BE2C (cell line): ENCODE measurements at regions not wholly inside any gene's neighbourhood (a gene's known extent, or its start where the extent isn't known, plus 50 kb on each side); places are given as distances from the start of the nearest gene placed in this dataset.

Experiments used
- DNase-seq: peaks from one replicate; pipeline ENCODE4 v3.0.0-alpha.2; 2020
- H3K27me3 ChIP-seq: fragments of 250-450 bp; sonication (Bioruptor Pico); 2 replicates; pipeline ENCODE4 v1.5.1; 2020; ENCODE audit warnings: mild to moderate bottlenecking
- H3K36me3 ChIP-seq: fragments of 250-450 bp; sonication (Bioruptor Pico); 2 replicates; pipeline ENCODE4 v1.5.1; 2020; ENCODE audit warnings: mild to moderate bottlenecking
- H3K4me1 ChIP-seq: fragments of 250-450 bp; sonication (Bioruptor Pico); 2 replicates; pipeline ENCODE4 v1.5.1; 2020
- H3K4me3 ChIP-seq: 2 replicates; pipeline ENCODE4 v1.5.1; 2011; ENCODE audit warnings: low read depth, low read length
- H3K9me3 ChIP-seq: fragments of 250-450 bp; sonication (Bioruptor Pico); 2 replicates; pipeline ENCODE4 v1.5.1; 2020
- CTCF ChIP-seq: IDR thresholded peaks from 2 replicates; pipeline ENCODE4 v1.5.1; 2012; ENCODE audit warnings: mild to moderate bottlenecking, low read depth, low read length

- Histone ChIP-seq H3K4me3 (no peak overlapping the region), H3K36me3 (no peaks in the 10 kb centered on the region)
- TF ChIP-seq CTCF = no peak
Measured at GRCh38 chr6:159586684-159587083, 106.4 kb downstream of the SOD2 start.

GRCh38 chr6:159582736-159583135 is 110.3 kb downstream of the SOD2 start:
- Histone ChIP-seq H3K4me3 (no peak overlapping the region), H3K4me1 (no peaks in the 10 kb centered on the region), H3K27me3 (peaks cover 2% of the 10 kb centered on the region; the same call in 1 of the 2 replicates), H3K36me3 (no peaks in the 10 kb centered on the region), H3K9me3 (no peaks in the 10 kb centered on the region)
- DNase-seq = no peak
- TF ChIP-seq CTCF = no peak

More at GRCh38 chr6:159586684-159587083, 106.4 kb downstream of the SOD2 start:
- DNase-seq = no peak
- no peaks in the 10 kb centered on the region for H3K27me3 ChIP-seq
- no peaks in the 10 kb centered on the region for H3K9me3 ChIP-seq
- no peaks in the 10 kb centered on the region for H3K4me1 ChIP-seq

GRCh38 chr6:159578629-159579028 is 114.4 kb downstream of the SOD2 start:
- peaks cover 2% of the 10 kb centered on the region; the same call in 1 of the 2 replicates for H3K27me3 ChIP-seq

GRCh38 chr6:159577564-159577963 is 115.5 kb downstream of the SOD2 start:
- H3K36me3 ChIP-seq = no peaks in the 10 kb centered on the region
- no peak overlapping the region for H3K4me3 ChIP-seq
- no peak for DNase-seq
- no peak for TF ChIP-seq CTCF
- no peaks in the 10 kb centered on the region for H3K4me1 ChIP-seq
- no peaks in the 10 kb centered on the region for H3K9me3 ChIP-seq
- peaks cover 2% of the 10 kb centered on the region; the same call in 1 of the 2 replicates for H3K27me3 ChIP-seq

More at GRCh38 chr6:159578629-159579028, 114.4 kb downstream of the SOD2 start:
- DNase-seq = no peak
- Histone ChIP-seq H3K36me3 (no peaks in the 10 kb centered on the region), H3K9me3 (no peaks in the 10 kb centered on the region), H3K4me1 (no peaks in the 10 kb centered on the region), H3K4me3 (no peak overlapping the region)
- TF ChIP-seq CTCF = no peak

GRCh38 chr6:159572439-159573110 is 120.5 kb downstream of the SOD2 start:
- Histone ChIP-seq H3K9me3 (no peaks in the 10 kb centered on the region), H3K27me3 (no peaks in the 10 kb centered on the region), H3K36me3 (no peaks in the 10 kb centered on the region), H3K4me3 (no peak overlapping the region), H3K4me1 (no peaks in the 10 kb centered on the region)
- TF ChIP-seq CTCF = no peak
- DNase-seq = no peak

- H3K9me3 ChIP-seq = no peaks in the 10 kb centered on the region
- no peaks in the 10 kb centered on the region for H3K4me1 ChIP-seq
- H3K36me3 ChIP-seq = no peaks in the 10 kb centered on the region
- no peak for DNase-seq
- no peak overlapping the region for H3K4me3 ChIP-seq
- H3K27me3 ChIP-seq = no peaks in the 10 kb centered on the region
- no peak for TF ChIP-seq CTCF
Measured at GRCh38 chr6:159565181-159565710, 127.8 kb downstream of the SOD2 start.
